OCI-LY1 (cell line): ENCODE measurements at regions not wholly inside any gene's neighbourhood (a gene's known extent, or its start where the extent isn't known, plus 50 kb on each side); places are given as distances from the start of the nearest gene placed in this dataset.
A peak's percentile ranks its signal among the peaks of the same experiment; 100 is the strongest.
"Not testable (repeated sequence)": the region's sequence is repeated elsewhere in the genome, so short reads cannot be mapped to it uniquely, and the experiment has no call there.

ENCODE experiments used
- H2AFZ ChIP-seq: fragments of 200-600 bp; sonication (generic), shearing (Covaris generic); 2 replicates; pipeline ENCODE4 v1.6.0; 2014; ENCODE audit warnings: antibody characterized with exemption, mild to moderate bottlenecking, low read length
- H3F3A ChIP-seq: fragments of 200-600 bp; sonication (generic), shearing (Covaris generic); 2 replicates; pipeline ENCODE4 v1.6.0; 2014; ENCODE audit warnings: mild to moderate bottlenecking, antibody characterized with exemption, low read length, moderate library complexity; ENCODE audit not compliant: insufficient read depth
- H3K27ac ChIP-seq: fragments of 200-600 bp; sonication (generic); 2 replicates; pipeline ENCODE4 v1.5.1; 2014; ENCODE audit warnings: low read length, mixed run types, mild to moderate bottlenecking, low read depth; ENCODE audit not compliant: poor library complexity, severe bottlenecking
- H3K27me3 ChIP-seq: fragments of 200-600 bp; sonication (generic); 2 replicates; pipeline ENCODE4 v1.6.0; 2014; ENCODE audit warnings: antibody characterized with exemption, mild to moderate bottlenecking, low read length, moderate library complexity; ENCODE audit not compliant: insufficient read depth
- H3K36me3 ChIP-seq: fragments of 200-600 bp; sonication (generic); 2 replicates; pipeline ENCODE4 v1.6.1; 2014; ENCODE audit warnings: mild to moderate bottlenecking, antibody characterized with exemption, low read length, moderate library complexity, mixed read lengths; ENCODE audit not compliant: insufficient read depth
- H3K4me1 ChIP-seq: fragments of 200-600 bp; sonication (generic); 2 replicates; pipeline ENCODE4 v1.5.1; 2014; ENCODE audit warnings: mild to moderate bottlenecking, low read length, moderate library complexity; ENCODE audit not compliant: insufficient read depth, severe bottlenecking
- H3K4me2 ChIP-seq: fragments of 200-600 bp; sonication (generic), shearing (Covaris generic); 2 replicates; pipeline ENCODE4 v1.6.1; 2014; ENCODE audit warnings: low read length
- H3K4me3 ChIP-seq: fragments of 200-600 bp; sonication (generic); 2 replicates; pipeline ENCODE4 v1.5.1; 2014; ENCODE audit warnings: low read length, low read depth, mild to moderate bottlenecking, mixed read lengths; ENCODE audit not compliant: poor library complexity, severe bottlenecking
- H3K79me2 ChIP-seq: fragments of 200-600 bp; shearing (Covaris generic); 2 replicates; pipeline ENCODE4 v1.6.1; 2016; ENCODE audit warnings: mixed run types, low read length, mixed read lengths; ENCODE audit not compliant: insufficient read depth
- H3K9ac ChIP-seq: fragments of 200-600 bp; sonication (generic), shearing (Covaris generic); 2 replicates; pipeline ENCODE4 v1.6.1; 2014; ENCODE audit warnings: mild to moderate bottlenecking, low read length, mixed read lengths
- H3K9me2 ChIP-seq: fragments of 200-600 bp; sonication (generic), shearing (Covaris generic); 2 replicates; pipeline ENCODE4 v1.6.1; 2014; ENCODE audit warnings: low read depth, mild to moderate bottlenecking, low read length, mixed read lengths
- H3K9me3 ChIP-seq: fragments of 200-600 bp; shearing (Covaris generic); 2 replicates; pipeline ENCODE4 v1.6.1; 2014; ENCODE audit warnings: low read length, mixed read lengths
- H4K20me1 ChIP-seq: fragments of 200-600 bp; sonication (generic), shearing (Covaris generic); 2 replicates; pipeline ENCODE4 v1.6.0; 2016; ENCODE audit warnings: mild to moderate bottlenecking, low read length; ENCODE audit not compliant: insufficient read depth
- EZH2 ChIP-seq: fragments of 200-600 bp; sonication (generic), shearing (Covaris generic); IDR thresholded peaks from 2 replicates; pipeline ENCODE4 v1.8.0; 2017; ENCODE audit warnings: borderline replicate concordance, mixed run types, mild to moderate bottlenecking, antibody characterized with exemption, low read length, moderate library complexity, mixed read lengths
- TF ChIP-seq, protein P1 (sequence below): fragments of 200-600 bp; sonication (generic), shearing (Covaris generic); IDR thresholded peaks from 2 replicates; pipeline ENCODE4 v1.5.1; 2017; ENCODE audit warnings: mild to moderate bottlenecking, antibody characterized with exemption, low read length, moderate library complexity, mixed read lengths

GRCh38 chr10:11691319-11691755 is 50.8 kb upstream of the ECHDC3 start:
- H2AFZ ChIP-seq, result no peak overlapping the region
- H3K4me1 ChIP-seq, result peaks cover 47% of the 10 kb centered on the region
- TF ChIP-seq, protein P1, sequence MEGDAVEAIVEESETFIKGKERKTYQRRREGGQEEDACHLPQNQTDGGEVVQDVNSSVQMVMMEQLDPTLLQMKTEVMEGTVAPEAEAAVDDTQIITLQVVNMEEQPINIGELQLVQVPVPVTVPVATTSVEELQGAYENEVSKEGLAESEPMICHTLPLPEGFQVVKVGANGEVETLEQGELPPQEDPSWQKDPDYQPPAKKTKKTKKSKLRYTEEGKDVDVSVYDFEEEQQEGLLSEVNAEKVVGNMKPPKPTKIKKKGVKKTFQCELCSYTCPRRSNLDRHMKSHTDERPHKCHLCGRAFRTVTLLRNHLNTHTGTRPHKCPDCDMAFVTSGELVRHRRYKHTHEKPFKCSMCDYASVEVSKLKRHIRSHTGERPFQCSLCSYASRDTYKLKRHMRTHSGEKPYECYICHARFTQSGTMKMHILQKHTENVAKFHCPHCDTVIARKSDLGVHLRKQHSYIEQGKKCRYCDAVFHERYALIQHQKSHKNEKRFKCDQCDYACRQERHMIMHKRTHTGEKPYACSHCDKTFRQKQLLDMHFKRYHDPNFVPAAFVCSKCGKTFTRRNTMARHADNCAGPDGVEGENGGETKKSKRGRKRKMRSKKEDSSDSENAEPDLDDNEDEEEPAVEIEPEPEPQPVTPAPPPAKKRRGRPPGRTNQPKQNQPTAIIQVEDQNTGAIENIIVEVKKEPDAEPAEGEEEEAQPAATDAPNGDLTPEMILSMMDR, result no peak
- no peak for TF ChIP-seq EZH2
- H3K36me3 ChIP-seq, result no peaks in the 10 kb centered on the region
- H3K4me3 ChIP-seq, result no peak overlapping the region
- no peak overlapping the region for H3K9ac ChIP-seq
- no peaks in the 10 kb centered on the region for H3K9me3 ChIP-seq
- no peaks in the 10 kb centered on the region for H4K20me1 ChIP-seq
- no peaks in the 10 kb centered on the region; the same call in 1 of the 2 replicates for H3K27me3 ChIP-seq
- no peaks in the 10 kb centered on the region for H3F3A ChIP-seq
- no peaks in the 10 kb centered on the region for H3K79me2 ChIP-seq
- no peak overlapping the region for H3K4me2 ChIP-seq
- no peaks in the 10 kb centered on the region for H3K9me2 ChIP-seq
- no peak overlapping the region for H3K27ac ChIP-seq

- TF ChIP-seq EZH2, result no peak
- TF ChIP-seq, protein P1, result no peak
- H3K4me1 ChIP-seq, result peaks cover 48% of the 10 kb centered on the region
These were observed 52.0 kb upstream of the ECHDC3 start for GRCh38 chr10:11689945-11690736.

DNA sequence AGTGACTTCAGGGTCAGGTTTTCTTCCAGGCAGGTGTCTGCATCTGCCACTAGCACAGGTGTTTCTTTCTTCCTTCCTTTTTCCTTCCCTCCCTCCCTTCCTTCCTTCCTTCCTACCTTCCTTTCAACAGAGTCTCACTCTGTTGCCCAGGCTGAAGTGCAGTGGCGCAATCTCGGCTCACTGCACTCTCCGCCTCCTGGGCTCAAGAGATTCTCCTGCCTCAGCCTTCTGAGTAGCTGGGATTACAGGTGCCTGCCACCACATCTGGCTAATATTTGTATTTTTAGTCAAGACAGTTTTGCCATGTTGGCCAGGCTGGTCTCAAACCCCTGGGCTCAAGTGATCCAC is 53.8 kb upstream of the ECHDC3 start:
- H3K9me3 ChIP-seq, H4K20me1 ChIP-seq, H2AFZ ChIP-seq, H3K4me2 ChIP-seq, H3K36me3 ChIP-seq, H3K4me3 ChIP-seq, H3K9ac ChIP-seq, H3K9me2 ChIP-seq, H3K27me3 ChIP-seq, H3K79me2 ChIP-seq, H3F3A ChIP-seq: not testable (repeated sequence)
- Histone ChIP-seq H3K27ac (peak overlapping the region; percentile 71), H3K4me1 (peaks cover 64% of the 10 kb centered on the region)

More at GRCh38 chr10:11689945-11690736, 52.0 kb upstream of the ECHDC3 start:
- H3K9ac ChIP-seq, result no peak overlapping the region
- no peaks in the 10 kb centered on the region for H3K79me2 ChIP-seq
- no peaks in the 10 kb centered on the region for H3K9me3 ChIP-seq
- H3F3A ChIP-seq, result peaks cover 6% of the 10 kb centered on the region; the same call in 1 of the 2 replicates
- no peak overlapping the region for H3K4me2 ChIP-seq
- H3K27me3 ChIP-seq, result no peaks in the 10 kb centered on the region; the same call in 1 of the 2 replicates
- no peaks in the 10 kb centered on the region for H3K9me2 ChIP-seq
- no peaks in the 10 kb centered on the region for H4K20me1 ChIP-seq
- no peaks in the 10 kb centered on the region for H3K36me3 ChIP-seq
- H3K4me3 ChIP-seq, result no peak overlapping the region
- H3K27ac ChIP-seq, result no peak overlapping the region
- H2AFZ ChIP-seq, result no peak overlapping the region
